Mammary epithelial cell (primary cell): ENCODE measurements at regions not wholly inside any gene's neighbourhood (a gene's known extent, or its start where the extent isn't known, plus 50 kb on each side); places are given as distances from the start of the nearest gene placed in this dataset.

Experiments used
- EZH2 ChIP-seq: IDR thresholded peaks from 2 replicates; pipeline ENCODE4 v1.6.1; 2012; ENCODE audit warnings: low read length, inconsistent platforms, borderline replicate concordance
- TF ChIP-seq, protein P1 (sequence below), 2 donors: IDR thresholded peaks in 1 of 2; conservative IDR thresholded peaks in 1 of 2; 2 replicates each; pipeline ENCODE4 v1.5.1; 2011 to 2012; ENCODE audit warnings: inconsistent platforms in 2 of 2, low read length in 2 of 2, mild to moderate bottlenecking in 2 of 2, control low read depth in 1 of 2, low read depth in 1 of 2; ENCODE audit not compliant: insufficient read depth in 1 of 2; ENCODE audit errors: extremely low read depth in 1 of 2

DNA sequence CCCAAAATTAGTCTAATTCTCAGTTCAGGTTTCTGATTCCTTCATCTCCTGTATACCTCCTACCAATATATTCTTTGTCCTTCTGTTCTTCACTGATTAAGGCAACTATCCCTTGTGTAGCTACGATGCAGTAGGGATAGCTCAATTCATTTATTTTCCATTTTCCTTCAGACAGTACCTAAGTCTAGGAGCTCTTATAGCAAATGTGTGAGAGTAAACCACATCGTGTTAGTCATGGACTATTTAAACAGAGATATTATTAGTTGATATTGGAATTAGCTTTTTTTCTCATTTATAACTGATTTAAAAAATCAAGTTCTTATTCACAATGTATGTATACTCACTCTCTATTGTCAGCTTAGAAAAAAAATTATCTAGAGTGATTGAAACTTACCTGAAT is 900.0 kb downstream of the JRKL start:
- no peak for TF ChIP-seq EZH2
- TF ChIP-seq, protein P1, sequence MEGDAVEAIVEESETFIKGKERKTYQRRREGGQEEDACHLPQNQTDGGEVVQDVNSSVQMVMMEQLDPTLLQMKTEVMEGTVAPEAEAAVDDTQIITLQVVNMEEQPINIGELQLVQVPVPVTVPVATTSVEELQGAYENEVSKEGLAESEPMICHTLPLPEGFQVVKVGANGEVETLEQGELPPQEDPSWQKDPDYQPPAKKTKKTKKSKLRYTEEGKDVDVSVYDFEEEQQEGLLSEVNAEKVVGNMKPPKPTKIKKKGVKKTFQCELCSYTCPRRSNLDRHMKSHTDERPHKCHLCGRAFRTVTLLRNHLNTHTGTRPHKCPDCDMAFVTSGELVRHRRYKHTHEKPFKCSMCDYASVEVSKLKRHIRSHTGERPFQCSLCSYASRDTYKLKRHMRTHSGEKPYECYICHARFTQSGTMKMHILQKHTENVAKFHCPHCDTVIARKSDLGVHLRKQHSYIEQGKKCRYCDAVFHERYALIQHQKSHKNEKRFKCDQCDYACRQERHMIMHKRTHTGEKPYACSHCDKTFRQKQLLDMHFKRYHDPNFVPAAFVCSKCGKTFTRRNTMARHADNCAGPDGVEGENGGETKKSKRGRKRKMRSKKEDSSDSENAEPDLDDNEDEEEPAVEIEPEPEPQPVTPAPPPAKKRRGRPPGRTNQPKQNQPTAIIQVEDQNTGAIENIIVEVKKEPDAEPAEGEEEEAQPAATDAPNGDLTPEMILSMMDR (conservative IDR thresholded peaks at IDR 0.05 in 1 of 2, IDR thresholded peaks at IDR 0.05 in 1 of 2; ENCODE audit: extremely low read depth in 1 of 2, insufficient read depth in 1 of 2, low read depth in 1 of 2, low read length in 2 of 2), result no peak
